Fibroblast of the aortic adventitia (primary cell): ENCODE measurements at regions not wholly inside any gene's neighbourhood (a gene's known extent, or its start where the extent isn't known, plus 50 kb on each side); places are given as distances from the start of the nearest gene placed in this dataset.
"Not testable (repeated sequence)": the region's sequence is repeated elsewhere in the genome, so short reads cannot be mapped to it uniquely, and the experiment has no call there.

Experiments used
- DNase-seq: peaks from one replicate; pipeline ENCODE4 v3.0.0-alpha.2; 2010; ENCODE audit warnings: low read depth
- H3K4me3 ChIP-seq: 2 replicates; pipeline ENCODE4 v1.5.1; 2011; ENCODE audit warnings: low read depth, mild to moderate bottlenecking, control low read depth, low read length, moderate library complexity
- TF ChIP-seq, protein P1 (sequence below): IDR thresholded peaks from 2 replicates; pipeline ENCODE4 v1.5.1; 2011; ENCODE audit warnings: mild to moderate bottlenecking, low read length, control low read depth, inconsistent platforms; ENCODE audit not compliant: insufficient read depth

DNA sequence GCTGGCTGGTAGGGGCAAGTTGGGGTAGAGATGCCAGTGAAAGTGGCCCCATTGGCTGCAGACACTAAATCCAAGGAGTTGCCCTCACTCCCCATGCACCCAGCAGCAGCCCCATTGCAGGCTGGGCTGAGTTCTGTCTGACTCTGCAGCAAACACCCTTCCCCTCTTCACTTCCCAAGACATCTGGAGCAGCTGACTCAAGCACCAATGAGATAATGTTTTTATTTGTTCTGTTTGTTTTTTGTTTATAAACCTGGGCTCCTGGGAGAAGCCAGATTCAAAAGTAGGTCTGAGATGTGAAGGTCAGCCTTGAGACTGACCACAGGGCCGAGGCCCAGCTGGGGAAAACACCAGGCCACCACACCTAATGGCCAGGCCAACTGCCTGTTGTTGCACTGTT is 545.9 kb upstream of the KLF4 start:
- DNase-seq: no peak
- H3K4me3 ChIP-seq: no peak overlapping the region
- TF ChIP-seq, protein P1, sequence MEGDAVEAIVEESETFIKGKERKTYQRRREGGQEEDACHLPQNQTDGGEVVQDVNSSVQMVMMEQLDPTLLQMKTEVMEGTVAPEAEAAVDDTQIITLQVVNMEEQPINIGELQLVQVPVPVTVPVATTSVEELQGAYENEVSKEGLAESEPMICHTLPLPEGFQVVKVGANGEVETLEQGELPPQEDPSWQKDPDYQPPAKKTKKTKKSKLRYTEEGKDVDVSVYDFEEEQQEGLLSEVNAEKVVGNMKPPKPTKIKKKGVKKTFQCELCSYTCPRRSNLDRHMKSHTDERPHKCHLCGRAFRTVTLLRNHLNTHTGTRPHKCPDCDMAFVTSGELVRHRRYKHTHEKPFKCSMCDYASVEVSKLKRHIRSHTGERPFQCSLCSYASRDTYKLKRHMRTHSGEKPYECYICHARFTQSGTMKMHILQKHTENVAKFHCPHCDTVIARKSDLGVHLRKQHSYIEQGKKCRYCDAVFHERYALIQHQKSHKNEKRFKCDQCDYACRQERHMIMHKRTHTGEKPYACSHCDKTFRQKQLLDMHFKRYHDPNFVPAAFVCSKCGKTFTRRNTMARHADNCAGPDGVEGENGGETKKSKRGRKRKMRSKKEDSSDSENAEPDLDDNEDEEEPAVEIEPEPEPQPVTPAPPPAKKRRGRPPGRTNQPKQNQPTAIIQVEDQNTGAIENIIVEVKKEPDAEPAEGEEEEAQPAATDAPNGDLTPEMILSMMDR: no peak

DNA sequence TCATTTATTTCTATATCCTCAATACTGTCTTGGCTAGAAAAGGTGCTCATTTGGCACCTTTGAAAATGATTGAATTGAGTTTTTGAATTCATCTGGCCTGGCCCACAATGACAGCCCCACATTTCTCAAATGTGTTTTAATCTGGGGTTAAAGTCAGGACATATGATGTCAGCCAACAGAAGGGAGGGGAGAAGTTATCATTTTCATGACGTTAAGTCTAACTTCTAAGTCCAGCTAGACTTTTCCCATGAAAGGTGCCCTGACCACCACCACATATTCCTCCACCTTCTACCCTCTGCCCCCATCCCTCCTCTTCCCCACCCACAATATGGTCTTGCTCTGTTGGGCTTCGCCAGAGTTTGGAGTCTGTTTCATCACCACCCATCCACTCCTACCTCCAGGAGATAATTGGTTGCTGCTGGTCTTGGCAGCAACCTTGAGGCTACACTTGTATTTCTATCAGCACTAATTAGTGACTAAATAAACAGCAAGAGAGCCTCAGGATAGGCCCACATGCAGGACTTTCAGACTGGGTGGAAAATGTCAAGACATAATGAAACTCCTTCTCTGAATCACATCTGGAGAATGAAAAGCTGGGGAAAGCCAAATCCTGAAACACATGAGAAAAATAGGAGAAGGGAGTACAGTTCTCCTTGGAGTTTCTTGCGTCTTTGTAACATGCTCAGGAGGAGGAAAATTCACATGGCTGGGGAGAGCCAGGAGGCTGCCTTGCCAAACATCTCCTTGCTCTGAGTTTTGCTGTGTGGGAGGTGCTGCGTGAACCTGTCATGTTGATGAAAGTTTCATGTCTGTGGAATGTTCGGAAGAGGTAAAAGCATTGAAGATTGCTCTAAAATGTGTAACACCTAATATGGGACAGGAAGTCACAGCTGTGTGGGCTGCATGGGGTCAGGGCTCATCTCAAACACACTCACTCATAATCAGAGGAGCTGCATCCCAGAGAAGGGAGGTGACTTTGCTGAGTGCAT is 544.7 kb upstream of the KLF4 start:
- no peak overlapping the region for H3K4me3 ChIP-seq
- TF ChIP-seq, protein P1: no peak
- DNase-seq: peak; percentile 95

DNA sequence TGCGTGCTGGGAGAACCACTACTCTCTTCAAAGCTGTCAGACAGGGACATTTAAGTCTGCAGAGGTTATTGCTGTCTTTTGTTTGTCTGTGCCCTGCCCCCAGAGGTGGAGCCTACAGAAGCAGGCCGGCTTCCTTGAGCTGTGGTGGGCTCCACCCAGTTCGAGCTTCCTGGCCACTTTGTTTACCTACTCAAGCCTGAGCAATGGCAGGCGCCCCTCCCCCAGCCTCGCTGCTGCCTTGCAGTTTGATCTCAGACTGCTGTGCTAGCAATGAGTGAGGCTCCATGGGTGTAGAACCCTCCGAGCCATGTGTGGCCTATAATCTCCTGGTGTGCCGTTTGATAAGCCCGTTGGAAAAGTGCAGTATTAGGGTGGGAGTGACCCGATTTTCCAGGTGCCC is 542.5 kb upstream of the KLF4 start:
- not testable (repeated sequence) for H3K4me3 ChIP-seq, DNase-seq

DNA sequence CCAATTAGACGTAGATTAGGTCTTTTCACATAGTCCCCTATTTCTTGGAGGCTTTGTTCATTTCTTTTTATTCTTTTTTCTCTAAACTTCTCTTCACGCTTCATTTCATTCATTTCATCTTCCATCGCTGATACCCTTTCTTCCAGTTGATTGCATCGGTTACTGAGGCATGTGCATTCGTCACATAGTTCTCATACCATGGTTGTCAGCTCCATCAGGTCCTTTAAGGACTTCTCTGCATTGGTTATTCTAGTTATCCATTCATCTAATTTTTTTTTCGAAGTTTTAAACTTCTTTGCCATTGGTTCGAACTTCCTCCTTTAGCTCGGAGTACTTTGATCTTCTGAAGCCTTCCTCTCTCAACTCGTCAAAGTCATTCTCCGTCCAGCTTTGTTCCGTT is 541.7 kb upstream of the KLF4 start:
- H3K4me3 ChIP-seq, DNase-seq: not testable (repeated sequence)

DNA sequence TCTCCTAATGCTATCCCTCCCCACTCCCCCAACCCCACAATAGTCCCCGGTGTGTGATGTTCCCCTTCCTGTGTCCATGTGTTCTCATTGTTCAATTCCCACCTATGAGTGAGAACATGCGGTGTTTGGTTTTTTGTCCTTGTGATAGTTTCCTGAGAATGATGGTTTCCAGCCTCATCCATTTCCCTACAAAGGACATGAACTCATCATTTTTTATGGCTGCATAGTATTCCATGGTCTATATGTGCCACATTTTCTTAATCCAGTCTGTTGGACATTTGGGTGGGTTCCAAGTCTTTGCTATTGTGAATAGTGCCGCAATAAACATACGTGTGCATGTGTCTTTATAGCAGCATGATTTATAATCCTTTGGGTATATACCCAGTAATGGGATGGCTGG is 537.1 kb upstream of the KLF4 start:
- H3K4me3 ChIP-seq, DNase-seq: not testable (repeated sequence)

DNA sequence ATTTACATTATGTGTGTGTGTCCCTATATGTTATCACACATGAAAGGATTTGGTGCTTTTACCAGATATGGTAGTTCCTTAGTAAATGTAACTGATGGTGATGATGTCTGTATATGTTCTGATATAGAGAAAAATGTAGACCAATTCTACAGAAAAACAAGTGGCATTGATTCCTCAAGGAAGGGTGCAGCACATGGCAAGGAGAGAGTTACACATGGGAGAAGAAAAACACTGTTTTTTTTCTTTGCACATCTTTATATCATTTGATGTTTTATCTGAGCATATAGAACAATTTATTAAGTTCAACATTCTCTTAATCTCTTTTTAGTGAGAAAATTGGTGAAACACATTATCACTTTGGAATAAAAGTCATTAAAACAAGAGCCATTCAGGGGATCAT is 535.0 kb upstream of the KLF4 start:
- TF ChIP-seq, protein P1: no peak
- H3K4me3 ChIP-seq: no peak overlapping the region
- no peak for DNase-seq

DNA sequence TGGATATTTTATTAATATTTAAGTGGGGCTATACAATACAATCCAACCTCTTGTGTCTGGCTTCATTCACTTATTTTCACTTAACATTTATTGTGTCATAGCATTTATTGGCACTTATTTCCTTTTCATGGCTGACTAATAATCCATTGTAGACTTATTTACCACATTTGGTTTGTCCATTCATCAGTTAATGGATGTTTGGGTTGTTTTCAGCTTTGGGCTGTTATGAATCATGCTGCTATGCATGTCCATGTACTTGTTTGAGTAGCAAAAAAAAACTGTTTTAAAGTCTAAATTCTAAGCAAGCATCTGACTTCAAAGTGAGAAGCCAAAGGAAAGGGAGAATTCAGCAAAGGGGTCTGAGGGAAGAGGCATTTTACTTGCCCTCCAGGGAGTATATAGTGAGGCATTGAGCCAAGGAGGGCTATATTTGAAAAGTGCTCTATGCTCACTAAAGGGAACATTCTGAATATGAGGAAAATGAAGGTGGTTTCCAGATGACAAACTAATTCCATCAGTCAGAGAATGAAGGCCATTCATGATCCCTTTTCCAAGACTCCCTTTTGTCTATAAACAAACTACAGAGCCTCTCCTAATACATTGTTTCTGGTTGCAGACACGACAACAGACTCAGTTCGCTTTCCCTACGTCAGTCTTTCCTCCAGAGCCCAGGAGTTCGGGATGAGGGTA is 532.8 kb upstream of the KLF4 start:
- H3K4me3 ChIP-seq: no peak overlapping the region
- no peak for DNase-seq
- TF ChIP-seq, protein P1: no peak

DNA sequence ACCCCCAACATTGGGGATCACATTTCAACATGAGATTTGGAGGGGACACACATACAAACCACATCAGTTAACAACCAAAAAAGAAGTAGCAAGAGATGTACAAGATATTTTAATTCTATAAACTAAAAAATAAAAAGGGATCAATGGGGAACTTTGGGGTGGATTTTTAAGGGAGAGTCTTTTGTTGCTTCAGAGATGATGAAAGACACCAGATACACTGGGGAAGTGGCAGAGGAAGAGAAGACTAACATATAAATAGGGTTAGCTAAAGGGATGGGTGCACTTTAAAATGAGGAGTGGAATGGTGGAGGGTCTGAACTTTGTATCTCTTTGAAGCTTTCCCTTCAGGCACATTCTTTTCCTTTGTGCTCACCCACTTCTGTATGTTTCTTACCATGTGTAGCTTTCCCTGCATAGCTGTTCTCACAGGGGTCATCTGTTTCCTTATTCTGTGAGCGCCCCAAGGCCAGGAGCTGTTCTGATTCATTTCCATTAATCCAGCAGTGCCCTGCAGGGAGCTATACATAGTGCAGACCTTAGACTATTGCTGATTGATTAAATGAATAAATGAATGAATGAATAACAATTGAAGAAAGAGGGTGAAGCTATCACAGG is 531.6 kb upstream of the KLF4 start:
- H3K4me3 ChIP-seq: no peak overlapping the region
- TF ChIP-seq, protein P1: no peak
- DNase-seq: no peak
